ENCODE measurements at regions not wholly inside any gene's neighbourhood (a gene's known extent, or its start where the extent isn't known, plus 50 kb on each side); places are given as distances from the start of the nearest gene placed in this dataset.
"Not testable (repeated sequence)": the region's sequence is repeated elsewhere in the genome, so short reads cannot be mapped to it uniquely, and the experiment has no call there.

- not testable (repeated sequence) for TF ChIP-seq CTCF (IDR thresholded peaks at IDR 0.05; ENCODE audit: low read depth, low read length); POLR2A (IDR thresholded peaks at IDR 0.05; ENCODE audit: extremely low read depth, insufficient read length); MAX (IDR thresholded peaks at IDR 0.05; ENCODE audit: low read depth, low read length)
These were observed 227.0 kb downstream of the SHCBP1 start for GRCh38 chr16:46394149-46394548.
